HL-60 (cell line): ENCODE measurements at regions not wholly inside any gene's neighbourhood (a gene's known extent, or its start where the extent isn't known, plus 50 kb on each side); places are given as distances from the start of the nearest gene placed in this dataset.

Experiments used
- DNase-seq, 2 experiments: peaks; one replicate each; pipeline ENCODE4 v3.0.0-alpha.2; 2010 to 2020; ENCODE audit warnings: low read depth in 1 of 2, low spot score in 1 of 2
- H3K27ac ChIP-seq: fragments of 250-450 bp; sonication (Bioruptor Pico); replicated peaks from 2 replicates; pipeline ENCODE4 v1.5.1; 2020; ENCODE audit warnings: mild to moderate bottlenecking, moderate library complexity
- H3K27me3 ChIP-seq: fragments of 250-450 bp; sonication (Bioruptor Pico); 2 replicates; pipeline ENCODE4 v1.5.1; 2021; ENCODE audit warnings: mild to moderate bottlenecking, moderate library complexity; ENCODE audit not compliant: insufficient read depth, poor library complexity, severe bottlenecking
- H3K4me3 ChIP-seq: replicated peaks from 2 replicates; pipeline ENCODE4 v1.5.1; 2011; ENCODE audit warnings: mild to moderate bottlenecking, control low read depth, low read length; ENCODE audit not compliant: insufficient read depth
- CTCF ChIP-seq: IDR thresholded peaks from one replicate; pipeline ENCODE4 v1.5.1; 2011; ENCODE audit warnings: low read length, control low read depth, inconsistent platforms; ENCODE audit not compliant: insufficient read depth
- GABPA ChIP-seq: IDR thresholded peaks from 2 replicates; pipeline ENCODE4 v1.6.1; 2012; ENCODE audit warnings: low read depth
- POLR2AphosphoS5 ChIP-seq: IDR thresholded peaks from 2 replicates; pipeline ENCODE4 v1.6.1; 2012; ENCODE audit warnings: low read depth
- REST ChIP-seq: IDR thresholded peaks from 2 replicates; pipeline ENCODE4 v1.6.1; 2012; ENCODE audit warnings: low read depth; ENCODE audit not compliant: insufficient replicate concordance
- SPI1 ChIP-seq: IDR thresholded peaks from 2 replicates; pipeline ENCODE4 v1.6.1; 2012; ENCODE audit warnings: low read depth, mild to moderate bottlenecking, borderline replicate concordance

GRCh38 chr4:91997045-91997444 lies 306.7 kb upstream of the GRID2 start:
- no peak for TF ChIP-seq SPI1
- TF ChIP-seq CTCF, result no peak
- no peak for TF ChIP-seq GABPA
- no peak for TF ChIP-seq REST
- no peak for TF ChIP-seq POLR2AphosphoS5
- no peak overlapping the region for H3K4me3 ChIP-seq
- no peak for DNase-seq
- no peak overlapping the region for H3K27ac ChIP-seq
- H3K27me3 ChIP-seq, result no peaks in the 10 kb centered on the region

- Histone ChIP-seq H3K27me3 (no peaks in the 10 kb centered on the region), H3K4me3 (no peak overlapping the region), H3K27ac (no peak overlapping the region)
- no peak for TF ChIP-seq REST
- no peak for TF ChIP-seq GABPA
- no peak for TF ChIP-seq CTCF
- TF ChIP-seq POLR2AphosphoS5, result no peak
- TF ChIP-seq SPI1, result no peak
- DNase-seq, result no peak
Measured at GRCh38 chr4:92012899-92013867, 290.6 kb upstream of the GRID2 start.

- DNase-seq, result peak; percentile 29 to 32
- no peaks in the 10 kb centered on the region for H3K27me3 ChIP-seq
- H3K4me3 ChIP-seq, result no peak overlapping the region
- no peak overlapping the region for H3K27ac ChIP-seq
- no peak for TF ChIP-seq POLR2AphosphoS5
- TF ChIP-seq GABPA, result no peak
- no peak for TF ChIP-seq REST
- no peak for TF ChIP-seq CTCF
Measured at GRCh38 chr4:92014067-92014466, 289.7 kb upstream of the GRID2 start.
